ENCODE measurements at regions not wholly inside any gene's neighbourhood (a gene's known extent, or its start where the extent isn't known, plus 50 kb on each side); places are given as distances from the start of the nearest gene placed in this dataset.
A peak's percentile ranks its signal among the peaks of the same experiment; 100 is the strongest.

GRCh38 chr2:117436697-117437096 is 377.8 kb upstream of the DDX18 start (continued):
- TF ChIP-seq REST (IDR thresholded peaks at IDR 0.05; ENCODE audit: low read depth) (no peak), EGR1 (IDR thresholded peaks at IDR 0.05; ENCODE audit: low read depth) (no peak), SIN3A (IDR thresholded peaks at IDR 0.05; ENCODE audit: low read depth) (no peak), ELF1 (IDR thresholded peaks at IDR 0.05; ENCODE audit: borderline replicate concordance, low read depth) (no peak), ZBTB33 (IDR thresholded peaks at IDR 0.05; ENCODE audit: extremely low read depth, insufficient replicate concordance, low read length) (no peak), EZH2phosphoT487 (IDR thresholded peaks at IDR 0.05; ENCODE audit: borderline replicate concordance) (no peak), FOSL1 (IDR thresholded peaks at IDR 0.05; ENCODE audit: low read depth) (no peak)

GRCh38 chr2:117470311-117471095 is 344.0 kb upstream of the DDX18 start:
- Histone ChIP-seq H2AFZ (ENCODE audit: low read depth, low read length, poor library complexity, severe bottlenecking) (no peak overlapping the region), H4K20me1 (ENCODE audit: insufficient read depth) (no peaks in the 10 kb centered on the region), H3K27me3 (ENCODE audit: insufficient read depth, low read length) (no peaks in the 10 kb centered on the region), H3K79me2 (ENCODE audit: insufficient read depth, low read length) (no peaks in the 10 kb centered on the region), H3K36me3 (ENCODE audit: control insufficient read depth in 1 of 2, insufficient read depth in 2 of 2, low read length in 2 of 2) (no peaks in the 10 kb centered on the region), H3K9me2 (ENCODE audit: insufficient read depth) (no peaks in the 10 kb centered on the region), H3K9me3 (ENCODE audit: control insufficient read depth in 1 of 2, insufficient read depth in 1 of 2, low read depth in 1 of 2, low read length in 2 of 2) (no peaks in the 10 kb centered on the region; a peak in 1 of 4 replicates), H3K27ac (ENCODE audit: low read depth, low read length) (no peak overlapping the region), H3K4me1 (ENCODE audit: control insufficient read depth in 1 of 2, insufficient read depth in 2 of 2, low read length in 2 of 2) (no peaks in the 10 kb centered on the region), H3K4me3 (replicated peaks in 1 of 2; ENCODE audit: low read depth in 1 of 2, low read length in 2 of 2) (no peak overlapping the region), H3K4me2 (ENCODE audit: low read length) (no peak overlapping the region), H3K9ac (ENCODE audit: low read length) (no peak overlapping the region)
- ChIA-PET POLR2A (no interaction called here), CTCF (no interaction called here), RAD21 (ENCODE audit: low non-redundant PET in 1 of 2, low total read pairs in 2 of 2, uncharacterized antibody in 2 of 2, unreplicated experiment in 2 of 2) (no interaction called here)
- ATAC-seq, result no peak
- TF ChIP-seq POLR2AphosphoS5 (IDR thresholded peaks at IDR 0.05; ENCODE audit: low read depth, low read length), result no peak
- TF ChIP-seq FOSL1 (IDR thresholded peaks at IDR 0.05; ENCODE audit: low read depth), result no peak
- TF ChIP-seq ELF1 (IDR thresholded peaks at IDR 0.05; ENCODE audit: borderline replicate concordance, low read depth), result no peak
- TF ChIP-seq CTCF (IDR thresholded peaks at IDR 0.05 in 2 of 3, conservative IDR thresholded peaks at IDR 0.05 in 1 of 3; ENCODE audit: borderline replicate concordance in 1 of 3, insufficient read depth in 1 of 3, low read depth in 2 of 3, low read length in 2 of 3), result peak in 2 of 3 experiments; percentile 42 to 63; a peak in 4 of 6 replicates
- TF ChIP-seq ATF3 (IDR thresholded peaks at IDR 0.05), result no peak
- peak; percentile 19; the same call in 1 of the 2 replicates for TF ChIP-seq RAD21 (IDR thresholded peaks at IDR 0.05; ENCODE audit: low read depth)
- TF ChIP-seq MAX (IDR thresholded peaks at IDR 0.05), result peak; percentile 18; the same call in 1 of the 2 replicates
- peak; percentile 6 for DNase-seq (ENCODE audit: low read depth, low spot score)
- intact Hi-C loops (cut with micrococcal nuclease), result loop anchor here (5.0 to 10.0 kb wide), 2 partner anchors 302 to 1394 kb away; no protein-coding TSS in a partner anchor
- no TSS peak for BruUV-seq (replicated peaks)
